ENCODE measurements at regions not wholly inside any gene's neighbourhood (a gene's known extent, or its start where the extent isn't known, plus 50 kb on each side); places are given as distances from the start of the nearest gene placed in this dataset.
"Not testable (repeated sequence)": the region's sequence is repeated elsewhere in the genome, so short reads cannot be mapped to it uniquely, and the experiment has no call there.

DNA sequence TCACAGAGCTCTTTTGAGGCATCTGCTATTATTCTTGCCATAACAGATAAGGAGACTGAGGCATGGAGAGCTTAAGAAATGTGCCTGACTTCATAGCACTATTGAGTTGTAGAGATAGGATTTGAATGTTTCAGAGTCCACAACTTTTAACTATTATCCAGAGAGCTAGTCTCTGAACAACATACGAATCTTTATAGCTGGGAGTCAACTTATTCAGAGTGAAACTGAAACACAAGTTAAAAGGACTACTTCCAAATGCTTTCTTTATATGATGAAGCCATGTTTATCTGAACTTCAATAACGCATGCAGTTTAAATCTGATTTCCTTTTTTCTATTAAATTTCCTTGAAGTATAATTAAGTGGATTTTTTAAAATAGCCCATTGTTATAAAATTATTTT lies 268.8 kb downstream of the IKZF2 start:
- Histone ChIP-seq H3K27me3 (no peaks in the 10 kb centered on the region), H3K36me3 (no peaks in the 10 kb centered on the region), H3K27ac (no peak overlapping the region), H3K9me3 (no peaks in the 10 kb centered on the region), H3K4me3 (no peak overlapping the region), H3K4me1 (no peaks in the 10 kb centered on the region)
- no peak for TF ChIP-seq POLR2A (IDR thresholded peaks at IDR 0.05)
- TF ChIP-seq, protein P1, sequence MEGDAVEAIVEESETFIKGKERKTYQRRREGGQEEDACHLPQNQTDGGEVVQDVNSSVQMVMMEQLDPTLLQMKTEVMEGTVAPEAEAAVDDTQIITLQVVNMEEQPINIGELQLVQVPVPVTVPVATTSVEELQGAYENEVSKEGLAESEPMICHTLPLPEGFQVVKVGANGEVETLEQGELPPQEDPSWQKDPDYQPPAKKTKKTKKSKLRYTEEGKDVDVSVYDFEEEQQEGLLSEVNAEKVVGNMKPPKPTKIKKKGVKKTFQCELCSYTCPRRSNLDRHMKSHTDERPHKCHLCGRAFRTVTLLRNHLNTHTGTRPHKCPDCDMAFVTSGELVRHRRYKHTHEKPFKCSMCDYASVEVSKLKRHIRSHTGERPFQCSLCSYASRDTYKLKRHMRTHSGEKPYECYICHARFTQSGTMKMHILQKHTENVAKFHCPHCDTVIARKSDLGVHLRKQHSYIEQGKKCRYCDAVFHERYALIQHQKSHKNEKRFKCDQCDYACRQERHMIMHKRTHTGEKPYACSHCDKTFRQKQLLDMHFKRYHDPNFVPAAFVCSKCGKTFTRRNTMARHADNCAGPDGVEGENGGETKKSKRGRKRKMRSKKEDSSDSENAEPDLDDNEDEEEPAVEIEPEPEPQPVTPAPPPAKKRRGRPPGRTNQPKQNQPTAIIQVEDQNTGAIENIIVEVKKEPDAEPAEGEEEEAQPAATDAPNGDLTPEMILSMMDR (IDR thresholded peaks at IDR 0.05) = no peak
- no peak for DNase-seq
- ATAC-seq = no peak
- 32% methylated on average over 2 of the region's 2 CpGs for WGBS (ENCODE audit: insufficient coverage, low coverage, low lambda C conversion rate, missing lambda C conversion rate)
- intact Hi-C loops (cut with DNase I) = no loop called here

DNA sequence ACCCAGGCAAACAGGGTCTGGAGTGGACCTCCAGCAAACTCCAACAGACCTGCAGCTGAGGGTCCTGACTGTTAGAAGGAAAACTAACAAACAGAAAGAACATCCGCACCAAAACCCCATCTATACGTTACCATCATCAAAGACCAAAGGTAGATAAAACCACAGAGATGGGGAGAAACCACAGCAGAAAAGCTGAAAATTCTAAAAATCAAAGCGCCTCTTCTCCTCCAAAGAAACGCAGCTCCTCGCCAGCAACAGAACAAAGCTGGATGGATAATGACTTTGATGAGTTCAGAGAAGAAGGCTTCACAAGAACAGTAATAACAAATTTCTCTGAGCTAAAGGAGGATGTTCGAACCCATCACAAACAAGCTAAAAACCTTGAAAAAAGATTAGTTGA lies 274.9 kb downstream of the IKZF2 start:
- 66% methylated on average over 5 of the region's 6 CpGs for WGBS (ENCODE audit: insufficient coverage, low coverage, low lambda C conversion rate, missing lambda C conversion rate)
- H3K36me3 ChIP-seq; H3K27ac ChIP-seq; ATAC-seq; DNase-seq; H3K27me3 ChIP-seq; H3K4me3 ChIP-seq; H3K4me1 ChIP-seq; intact Hi-C loops (cut with DNase I); H3K9me3 ChIP-seq: not testable (repeated sequence)

DNA sequence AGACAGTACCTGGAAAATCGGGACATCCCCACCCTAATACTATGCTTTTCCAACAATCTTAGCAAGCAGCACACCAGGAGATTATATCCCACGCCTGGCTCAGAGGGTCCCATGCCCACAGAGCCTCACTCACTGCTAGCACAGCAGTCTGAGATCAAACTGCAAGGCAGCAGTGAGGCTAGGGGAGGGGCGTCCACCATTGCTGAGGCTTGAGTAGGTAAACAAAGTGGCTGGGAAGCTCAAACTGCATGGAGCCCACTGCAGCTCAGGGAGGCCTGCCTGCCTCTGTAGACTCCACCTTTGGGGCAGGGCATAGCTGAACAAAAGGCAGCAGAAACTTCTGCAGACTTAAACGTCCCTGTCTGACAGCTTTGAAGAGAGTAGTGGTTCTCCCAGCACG lies 275.5 kb downstream of the IKZF2 start:
- H3K27ac ChIP-seq; DNase-seq; ATAC-seq; H3K4me3 ChIP-seq; H3K27me3 ChIP-seq; H3K9me3 ChIP-seq; H3K4me1 ChIP-seq; intact Hi-C loops (cut with DNase I); H3K36me3 ChIP-seq: not testable (repeated sequence)
- 52% methylated on average over 3 of the region's 5 CpGs for WGBS (ENCODE audit: insufficient coverage, low coverage, low lambda C conversion rate, missing lambda C conversion rate)

DNA sequence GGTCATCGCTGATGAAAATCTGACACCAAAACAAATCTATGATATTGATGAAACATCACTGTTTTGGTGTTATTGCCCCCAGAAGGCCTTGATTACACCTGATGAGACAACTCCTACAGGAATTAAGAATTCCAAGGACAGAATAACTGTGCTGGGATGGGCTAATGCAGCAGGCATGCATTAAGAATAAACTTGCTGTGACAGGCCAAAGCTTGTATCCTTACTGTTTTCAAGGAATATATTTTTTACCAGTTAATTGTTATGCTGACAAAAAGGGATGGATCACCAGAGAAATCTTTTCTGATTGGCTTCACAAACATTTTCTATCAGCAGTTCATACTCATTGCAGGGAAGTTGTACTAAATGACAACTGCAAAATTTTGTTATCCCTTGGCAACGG lies 278.2 kb downstream of the IKZF2 start:
- intact Hi-C loops (cut with DNase I) = no loop called here
- TF ChIP-seq, protein P1 (IDR thresholded peaks at IDR 0.05) = no peak
- no peak for TF ChIP-seq POLR2A (IDR thresholded peaks at IDR 0.05)
- no peak overlapping the region for H3K4me3 ChIP-seq
- H3K4me1 ChIP-seq = no peaks in the 10 kb centered on the region
- H3K27me3 ChIP-seq = no peaks in the 10 kb centered on the region
- ATAC-seq (no peak), DNase-seq (no peak)
- no peak overlapping the region for H3K27ac ChIP-seq
- no peaks in the 10 kb centered on the region for H3K36me3 ChIP-seq
- no peaks in the 10 kb centered on the region for H3K9me3 ChIP-seq
- WGBS (ENCODE audit: insufficient coverage, low coverage, low lambda C conversion rate, missing lambda C conversion rate) = 73% methylated on average over 2 of the region's 2 CpGs

DNA sequence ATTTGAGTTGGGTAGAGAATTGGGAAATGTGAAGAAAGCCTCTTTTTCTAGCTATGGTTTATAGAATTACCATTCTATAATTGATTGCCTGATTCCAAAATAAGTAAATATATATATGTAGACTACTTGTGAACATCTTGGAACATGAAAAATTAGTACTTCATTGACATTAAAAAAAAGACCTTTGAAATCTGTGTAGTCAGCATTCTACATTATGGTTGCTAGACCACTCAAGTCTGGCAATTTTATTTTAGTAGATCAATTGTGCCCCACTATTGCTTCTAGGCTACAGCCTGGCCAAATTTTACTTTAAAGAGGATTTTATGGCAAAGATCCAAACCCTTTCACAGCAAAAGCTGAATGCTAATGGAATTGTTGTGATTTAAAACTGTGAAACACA lies 279.8 kb downstream of the IKZF2 start:
- no peaks in the 10 kb centered on the region for H3K27me3 ChIP-seq
- H3K9me3 ChIP-seq = peaks cover 0 to 3% (median 0%) of the 10 kb centered on the region in 4 donors
- no peak overlapping the region for H3K4me3 ChIP-seq
- TF ChIP-seq POLR2A (IDR thresholded peaks at IDR 0.05) = no peak
- TF ChIP-seq, protein P1 (IDR thresholded peaks at IDR 0.05) = no peak
- H3K27ac ChIP-seq = no peak overlapping the region
- no peak for DNase-seq
- intact Hi-C loops (cut with DNase I) = no loop called here
- H3K4me1 ChIP-seq = no peaks in the 10 kb centered on the region
- ATAC-seq = no peak
- H3K36me3 ChIP-seq = no peaks in the 10 kb centered on the region

DNA sequence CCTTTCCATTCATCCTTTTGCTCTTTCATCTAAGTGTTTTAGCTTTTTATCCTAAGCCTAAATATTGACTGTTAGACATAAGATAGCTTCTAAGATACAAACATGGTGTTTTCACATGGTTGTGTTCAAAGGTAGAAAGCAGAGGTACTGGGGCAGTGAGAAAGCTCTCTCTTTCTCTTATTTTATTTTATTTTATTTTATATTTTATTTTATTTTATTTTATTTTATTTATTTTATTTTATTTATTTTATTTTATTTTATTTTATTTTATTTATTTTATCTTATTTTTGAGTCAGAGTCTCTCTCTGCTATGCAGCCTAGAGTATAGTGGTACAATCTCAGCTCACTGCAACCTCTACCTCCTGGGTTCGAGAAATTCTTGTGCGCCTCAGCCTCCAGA lies 287.2 kb downstream of the IKZF2 start:
- Histone ChIP-seq H3K9me3 (peaks cover 0 to 11% (median 1%) of the 10 kb centered on the region in 4 donors), H3K4me1 (no peaks in the 10 kb centered on the region), H3K27ac (no peak overlapping the region), H3K4me3 (no peak overlapping the region), H3K36me3 (no peaks in the 10 kb centered on the region), H3K27me3 (no peaks in the 10 kb centered on the region)
- TF ChIP-seq, protein P1 (IDR thresholded peaks at IDR 0.05) = no peak
- TF ChIP-seq POLR2A (IDR thresholded peaks at IDR 0.05) = no peak
- ATAC-seq (no peak), DNase-seq (no peak)
- 71% methylated on average over 2 of the region's 2 CpGs for WGBS (ENCODE audit: insufficient coverage, low coverage, low lambda C conversion rate, missing lambda C conversion rate)
- intact Hi-C loops (cut with DNase I) = no loop called here
